Endothelial cell of umbilical vein (primary cell): ENCODE measurements at regions not wholly inside any gene's neighbourhood (a gene's known extent, or its start where the extent isn't known, plus 50 kb on each side); places are given as distances from the start of the nearest gene placed in this dataset.
"Not testable (repeated sequence)": the region's sequence is repeated elsewhere in the genome, so short reads cannot be mapped to it uniquely, and the experiment has no call there.

Source experiments
- BruUV-seq: library from RNA; stranded (reverse); fragments of 400-500 nt; replicated peaks from 2 replicates; lab custom pipeline; 2021; lab: Mats Ljungman, UMichigan
- CTCF ChIA-PET: fragments of 300-600, 350-600 bp; sonication (Branson Sonifier 250); formaldehyde crosslinking; loops from one replicate; lab custom pipeline; 2021; ENCODE audit warnings: antibody characterized with exemption, inconsistent platforms; lab: Charles Lee
- POLR2A ChIA-PET: fragments of 300-600, 350-600 bp; sonication (Branson Sonifier 250); formaldehyde crosslinking; loops from one replicate; lab custom pipeline; 2021; ENCODE audit warnings: antibody characterized with exemption, inconsistent platforms; lab: Charles Lee
- DNase-seq: peaks from one replicate; pipeline ENCODE4 v3.0.0-alpha.2; 2011; ENCODE audit warnings: low read depth, low spot score
- FAIRE-seq: peaks from 2 replicates; lab custom pipeline; 2011; peaks lifted over from hg19 to GRCh38; lab: Jason Lieb, UNC
- H2AFZ ChIP-seq: 2 replicates; pipeline ENCODE4 v1.6.0; 2012; ENCODE audit warnings: low read depth, low read length, control low read depth, inconsistent platforms
- H3K27ac ChIP-seq: 2 replicates; pipeline ENCODE4 v1.5.1; 2011; ENCODE audit warnings: low read depth, mild to moderate bottlenecking, control low read depth, low read length, moderate library complexity; ENCODE audit not compliant: insufficient read depth
- H3K27me3 ChIP-seq, 2 experiments: 2 replicates each; pipeline versions ENCODE4 v1.6.0 to v1.6.1; 2011; ENCODE audit warnings: low read length in 2 of 2, mixed read lengths in 1 of 2; ENCODE audit not compliant: control insufficient read depth in 2 of 2, insufficient read depth in 2 of 2
- H3K36me3 ChIP-seq, 2 experiments: 2 replicates in 1 of 2; 3 replicates in 1 of 2; pipeline ENCODE4 v1.5.1; 2011; ENCODE audit warnings: low read length in 2 of 2, mild to moderate bottlenecking in 1 of 2, moderate library complexity in 1 of 2; ENCODE audit not compliant: control insufficient read depth in 2 of 2, insufficient read depth in 2 of 2; ENCODE audit errors: extremely low read depth in 1 of 2
- H3K4me1 ChIP-seq: 3 replicates; pipeline ENCODE4 v1.5.1; 2011; ENCODE audit warnings: mild to moderate bottlenecking, low read length; ENCODE audit not compliant: control insufficient read depth, insufficient read depth; ENCODE audit errors: extremely low read depth
- H3K4me2 ChIP-seq: 2 replicates; pipeline ENCODE4 v1.6.1; 2011; ENCODE audit warnings: low read length, control low read depth, mixed read lengths; ENCODE audit not compliant: insufficient read depth
- H3K4me3 ChIP-seq, 3 experiments: fragments of 200-600 bp in 1 of 3; sonication (generic), shearing (Covaris generic) in 1 of 3; replicated peaks in 1 of 3; 2 replicates each; pipeline ENCODE4 v1.5.1; 2011 to 2016; ENCODE audit warnings: control low read depth in 3 of 3, low read length in 3 of 3, mild to moderate bottlenecking in 2 of 3, inconsistent platforms in 1 of 3, low read depth in 1 of 3, moderate library complexity in 1 of 3; ENCODE audit not compliant: insufficient read depth in 1 of 3
- H3K79me2 ChIP-seq: 2 replicates; pipeline ENCODE4 v1.6.0; 2012; ENCODE audit warnings: low read length, inconsistent platforms; ENCODE audit not compliant: control insufficient read depth, insufficient read depth
- H3K9ac ChIP-seq: replicated peaks from 2 replicates; pipeline ENCODE3; 2011; ENCODE audit warnings: low read length, control low read depth; ENCODE audit not compliant: insufficient read depth; ENCODE audit errors: extremely low read depth
- H3K9me1 ChIP-seq: replicated peaks from 3 replicates; pipeline ENCODE4 v1.6.0; 2011; ENCODE audit warnings: mild to moderate bottlenecking, low read length; ENCODE audit not compliant: control insufficient read depth, insufficient read depth; ENCODE audit errors: extremely low read depth
- H3K9me3 ChIP-seq: replicated peaks from 2 replicates; pipeline ENCODE4 v1.5.1; 2012; ENCODE audit warnings: low read length, inconsistent platforms; ENCODE audit not compliant: control insufficient read depth, insufficient read depth
- H4K20me1 ChIP-seq: replicated peaks from 2 replicates; pipeline ENCODE3; 2011; ENCODE audit warnings: mild to moderate bottlenecking, low read length; ENCODE audit not compliant: control insufficient read depth, insufficient read depth; ENCODE audit errors: extremely low read depth
- JUN ChIP-seq: IDR thresholded peaks from 2 replicates; pipeline ENCODE4 v1.6.1; 2011; ENCODE audit warnings: borderline replicate concordance, low read depth; ENCODE audit not compliant: insufficient read length, insufficient read depth
- dilution Hi-C: fragments of 300-500 bp; cut with MboI; formaldehyde crosslinking; loops from one replicate; pipeline ENCODE4 v1.15.0; 2019; ENCODE audit warnings: low sequenced_read_pairs; ENCODE audit not compliant: extremely low pct_ligation_motif_present
- intact Hi-C: fragments of 100-400 bp; cut with micrococcal nuclease; formaldehyde crosslinking; loops from one replicate; pipeline ENCODE4 v1.10.0; 2022
- TF ChIP-seq, protein P1 (sequence below), 2 donors: IDR thresholded peaks; 1 replicate in 1 of 2; 2 replicates in 1 of 2; pipeline ENCODE4 v1.5.1; 2011; ENCODE audit warnings: low read length in 2 of 2, mild to moderate bottlenecking in 2 of 2, moderate library complexity in 2 of 2, control low read depth in 1 of 2, inconsistent platforms in 1 of 2, low read depth in 1 of 2; ENCODE audit not compliant: insufficient read depth in 1 of 2; ENCODE audit errors: extremely low read depth in 1 of 2
- TF ChIP-seq, protein P2 (sequence below): IDR thresholded peaks from 2 replicates; pipeline ENCODE4 v1.6.1; 2011; ENCODE audit not compliant: insufficient read depth, insufficient read length

- ChIA-PET POLR2A (no interaction called here), CTCF (no interaction called here)
- no peak overlapping the region for H3K4me2 ChIP-seq
- H2AFZ ChIP-seq: peak overlapping the region; percentile 23
- H3K4me1 ChIP-seq: peaks cover 4% of the 10 kb centered on the region
- dilution Hi-C loops (no loop called here), intact Hi-C loops (no loop called here)
- no peak overlapping the region for H3K9ac ChIP-seq
- BruUV-seq: no TSS peak
- no peaks in the 10 kb centered on the region for H3K9me1 ChIP-seq
- no peaks in the 10 kb centered on the region for H4K20me1 ChIP-seq
- no peaks in the 10 kb centered on the region for H3K36me3 ChIP-seq
- no peaks in the 10 kb centered on the region for H3K9me3 ChIP-seq
- TF ChIP-seq, protein P1, sequence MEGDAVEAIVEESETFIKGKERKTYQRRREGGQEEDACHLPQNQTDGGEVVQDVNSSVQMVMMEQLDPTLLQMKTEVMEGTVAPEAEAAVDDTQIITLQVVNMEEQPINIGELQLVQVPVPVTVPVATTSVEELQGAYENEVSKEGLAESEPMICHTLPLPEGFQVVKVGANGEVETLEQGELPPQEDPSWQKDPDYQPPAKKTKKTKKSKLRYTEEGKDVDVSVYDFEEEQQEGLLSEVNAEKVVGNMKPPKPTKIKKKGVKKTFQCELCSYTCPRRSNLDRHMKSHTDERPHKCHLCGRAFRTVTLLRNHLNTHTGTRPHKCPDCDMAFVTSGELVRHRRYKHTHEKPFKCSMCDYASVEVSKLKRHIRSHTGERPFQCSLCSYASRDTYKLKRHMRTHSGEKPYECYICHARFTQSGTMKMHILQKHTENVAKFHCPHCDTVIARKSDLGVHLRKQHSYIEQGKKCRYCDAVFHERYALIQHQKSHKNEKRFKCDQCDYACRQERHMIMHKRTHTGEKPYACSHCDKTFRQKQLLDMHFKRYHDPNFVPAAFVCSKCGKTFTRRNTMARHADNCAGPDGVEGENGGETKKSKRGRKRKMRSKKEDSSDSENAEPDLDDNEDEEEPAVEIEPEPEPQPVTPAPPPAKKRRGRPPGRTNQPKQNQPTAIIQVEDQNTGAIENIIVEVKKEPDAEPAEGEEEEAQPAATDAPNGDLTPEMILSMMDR (IDR thresholded peaks at IDR 0.05; ENCODE audit: extremely low read depth in 1 of 2, insufficient read depth in 1 of 2, low read depth in 1 of 2, low read length in 2 of 2): no peak
- TF ChIP-seq, protein P2, sequence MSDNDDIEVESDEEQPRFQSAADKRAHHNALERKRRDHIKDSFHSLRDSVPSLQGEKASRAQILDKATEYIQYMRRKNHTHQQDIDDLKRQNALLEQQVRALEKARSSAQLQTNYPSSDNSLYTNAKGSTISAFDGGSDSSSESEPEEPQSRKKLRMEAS: no peak
- no peak for TF ChIP-seq JUN
- H3K27me3 ChIP-seq: no peaks in the 10 kb centered on the region
- no peaks in the 10 kb centered on the region for H3K79me2 ChIP-seq
- no peak overlapping the region for H3K4me3 ChIP-seq
- DNase-seq (peak; percentile 63), FAIRE-seq (no peak)
- H3K27ac ChIP-seq: no peak overlapping the region
These were observed 802.9 kb upstream of the AMELY start for GRCh38 chrY:7714426-7714825.

- peak; percentile 15 for FAIRE-seq
- BruUV-seq, H3K79me2 ChIP-seq, CTCF ChIA-PET, POLR2A ChIA-PET, DNase-seq, H3K4me2 ChIP-seq, H3K36me3 ChIP-seq, H3K4me3 ChIP-seq, H3K4me1 ChIP-seq, H3K27ac ChIP-seq, dilution Hi-C loops, H3K9me1 ChIP-seq, H2AFZ ChIP-seq, H3K9me3 ChIP-seq, intact Hi-C loops, H4K20me1 ChIP-seq, H3K9ac ChIP-seq, H3K27me3 ChIP-seq: not testable (repeated sequence)
These were observed 802.2 kb upstream of the AMELY start for GRCh38 chrY:7713738-7714137.
